C4-2B (cell line): ENCODE measurements at regions not wholly inside any gene's neighbourhood (a gene's known extent, or its start where the extent isn't known, plus 50 kb on each side); places are given as distances from the start of the nearest gene placed in this dataset.

ENCODE experiments used
- ZFX ChIP-seq: fragments of 450-650 bp; IDR thresholded peaks from 2 replicates; pipeline ENCODE4 v1.6.1; 2017
- TF ChIP-seq, protein P1 (sequence below): fragments of 450-650 bp; conservative IDR thresholded peaks from 2 replicates; pipeline ENCODE4 v1.5.1; 2017; ENCODE audit warnings: mild to moderate bottlenecking

- TF ChIP-seq, protein P1, sequence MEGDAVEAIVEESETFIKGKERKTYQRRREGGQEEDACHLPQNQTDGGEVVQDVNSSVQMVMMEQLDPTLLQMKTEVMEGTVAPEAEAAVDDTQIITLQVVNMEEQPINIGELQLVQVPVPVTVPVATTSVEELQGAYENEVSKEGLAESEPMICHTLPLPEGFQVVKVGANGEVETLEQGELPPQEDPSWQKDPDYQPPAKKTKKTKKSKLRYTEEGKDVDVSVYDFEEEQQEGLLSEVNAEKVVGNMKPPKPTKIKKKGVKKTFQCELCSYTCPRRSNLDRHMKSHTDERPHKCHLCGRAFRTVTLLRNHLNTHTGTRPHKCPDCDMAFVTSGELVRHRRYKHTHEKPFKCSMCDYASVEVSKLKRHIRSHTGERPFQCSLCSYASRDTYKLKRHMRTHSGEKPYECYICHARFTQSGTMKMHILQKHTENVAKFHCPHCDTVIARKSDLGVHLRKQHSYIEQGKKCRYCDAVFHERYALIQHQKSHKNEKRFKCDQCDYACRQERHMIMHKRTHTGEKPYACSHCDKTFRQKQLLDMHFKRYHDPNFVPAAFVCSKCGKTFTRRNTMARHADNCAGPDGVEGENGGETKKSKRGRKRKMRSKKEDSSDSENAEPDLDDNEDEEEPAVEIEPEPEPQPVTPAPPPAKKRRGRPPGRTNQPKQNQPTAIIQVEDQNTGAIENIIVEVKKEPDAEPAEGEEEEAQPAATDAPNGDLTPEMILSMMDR, result no peak
- no peak for TF ChIP-seq ZFX
Observed at GRCh38 chr2:234334151-234334550, 162.7 kb downstream of the ARL4C start.
